HG03196 (cell line): ENCODE measurements at regions not wholly inside any gene's neighbourhood (a gene's known extent, or its start where the extent isn't known, plus 50 kb on each side); places are given as distances from the start of the nearest gene placed in this dataset.

Source experiments
- ATAC-seq: cut with Tn5 transposase; IDR thresholded peaks from one replicate; pipeline ENCODE4 v1.9.1; 2021; ENCODE audit not compliant: unreplicated experiment

GRCh38 chr13:76795701-76796695 is 90.2 kb downstream of the KCTD12 start:
- ATAC-seq = no peak

GRCh38 chr13:76792731-76793347 is 93.4 kb downstream of the KCTD12 start:
- ATAC-seq = no peak

- ATAC-seq = no peak
Measured at GRCh38 chr13:76790980-76791819, 95.0 kb downstream of the KCTD12 start.

DNA sequence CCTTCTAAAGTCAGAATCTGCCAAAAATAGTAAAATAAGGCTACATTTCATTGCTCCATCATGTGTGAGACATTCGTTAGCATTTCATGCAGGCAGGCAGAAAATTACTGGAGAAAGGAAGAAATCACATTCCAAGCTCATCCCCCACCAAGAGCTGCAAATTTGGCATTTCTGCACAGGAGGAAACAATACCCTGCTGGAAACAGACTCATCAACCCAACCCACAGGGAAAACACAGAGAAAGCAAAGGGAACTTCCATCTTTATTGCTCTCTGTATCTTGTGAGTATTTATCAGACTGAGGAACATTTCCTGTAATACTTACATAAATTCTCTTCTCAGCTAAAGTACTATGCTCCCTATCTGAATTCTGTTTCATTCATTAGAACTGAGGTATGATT is 95.7 kb downstream of the KCTD12 start:
- ATAC-seq = no peak

DNA sequence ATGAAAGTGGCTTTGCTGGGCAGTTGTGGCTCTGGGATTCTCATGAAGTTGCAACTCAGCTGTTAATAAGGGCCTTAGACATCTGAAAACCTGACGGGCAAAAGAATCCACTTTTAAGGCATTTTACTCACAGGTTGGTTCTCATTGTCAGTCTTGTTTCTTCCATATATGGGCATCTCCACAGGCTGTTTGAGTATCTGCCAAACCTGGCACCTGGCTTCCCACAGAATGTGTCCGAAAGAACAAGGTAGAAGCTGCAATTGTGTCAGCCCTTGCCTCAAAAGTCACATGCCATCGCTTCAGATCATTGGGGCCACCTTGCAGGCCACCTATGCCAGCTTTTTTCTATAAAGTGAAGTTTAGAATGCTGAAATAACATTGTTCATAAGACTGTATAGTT is 102.4 kb downstream of the KCTD12 start:
- no peak for ATAC-seq

- ATAC-seq = no peak
Measured at GRCh38 chr13:76778853-76779252, 107.4 kb downstream of the KCTD12 start.

DNA sequence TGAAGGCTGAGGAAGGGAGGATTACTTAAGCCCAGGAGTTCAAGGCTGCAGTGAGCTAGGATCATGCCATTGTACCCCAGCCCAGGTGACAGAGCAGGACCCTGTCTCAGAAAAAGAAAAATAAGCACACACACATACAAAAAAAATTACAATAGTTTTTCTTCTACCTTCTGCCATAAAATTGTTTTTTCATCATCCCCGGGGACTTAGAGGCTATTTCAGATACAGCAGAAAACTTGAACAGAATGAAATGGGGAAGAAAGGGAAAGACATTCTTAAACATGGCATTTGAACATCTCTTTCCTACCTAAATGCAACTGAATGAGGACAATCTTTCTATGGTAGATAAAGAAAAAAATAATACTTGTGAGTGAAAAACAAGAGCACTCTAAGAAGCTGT is 109.1 kb downstream of the KCTD12 start:
- ATAC-seq = no peak

DNA sequence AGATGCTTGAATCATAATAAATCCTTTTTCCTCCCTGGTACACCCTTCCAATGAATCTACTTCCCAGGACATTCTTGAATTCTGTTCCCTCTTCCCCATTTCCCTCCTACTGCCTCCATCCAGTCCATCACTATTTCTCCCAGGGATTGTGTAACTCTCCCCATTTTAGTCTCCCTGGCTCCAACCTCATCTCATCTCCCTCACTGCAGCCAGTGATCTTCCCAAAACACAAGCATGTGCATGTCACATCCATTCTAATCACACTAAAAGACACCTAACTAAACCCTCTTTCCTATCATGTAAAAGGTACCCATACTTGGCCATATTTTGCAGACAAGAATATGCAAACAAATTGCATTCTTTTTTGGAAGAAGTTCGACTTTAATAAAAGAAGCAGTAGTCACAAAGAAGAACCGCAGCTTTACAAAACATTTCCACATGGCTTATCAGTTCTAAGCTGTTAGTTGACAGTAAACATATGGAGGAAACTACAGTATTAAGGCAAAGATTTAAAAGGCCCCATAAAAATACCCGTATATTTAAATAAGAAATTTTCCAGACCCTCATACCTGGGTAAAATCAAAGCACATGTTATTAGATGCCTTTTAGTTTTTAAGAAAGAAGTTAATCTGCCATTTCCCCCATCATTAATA is 111.0 kb downstream of the KCTD12 start:
- no peak for ATAC-seq

DNA sequence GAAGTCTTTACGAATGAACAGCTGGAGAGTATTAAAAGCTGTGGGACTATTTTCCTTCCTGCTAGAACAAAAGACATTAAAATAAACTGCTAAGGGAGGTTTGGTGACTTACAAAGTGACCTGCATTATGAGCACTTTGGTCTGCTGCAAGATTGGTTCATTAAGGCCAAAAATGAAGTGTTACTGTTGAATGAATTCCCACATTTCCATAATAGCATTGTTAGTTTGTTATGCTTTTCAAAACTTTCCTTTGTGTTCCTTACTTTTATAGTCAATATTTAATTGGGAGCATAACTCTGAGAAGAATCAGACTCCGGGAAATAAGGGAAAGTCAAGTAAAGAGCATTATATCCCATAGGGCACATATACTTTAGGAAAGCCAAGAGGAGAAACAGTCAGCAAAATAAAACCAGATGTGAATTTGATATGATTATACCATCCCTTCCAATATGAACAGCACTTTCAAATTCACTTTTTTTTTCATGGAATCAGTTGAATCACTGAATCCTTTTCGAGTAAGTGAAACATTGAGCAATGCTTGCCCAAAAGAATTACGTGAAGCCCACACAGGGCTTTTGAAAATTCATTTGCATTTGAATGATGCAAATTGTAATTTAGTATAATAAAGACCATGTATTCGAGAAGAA is 112.6 kb downstream of the KCTD12 start:
- no peak for ATAC-seq

GRCh38 chr13:76772241-76772640 is 114.0 kb downstream of the KCTD12 start:
- no peak for ATAC-seq

GRCh38 chr13:76769271-76769791 is 116.9 kb downstream of the KCTD12 start:
- ATAC-seq = no peak

DNA sequence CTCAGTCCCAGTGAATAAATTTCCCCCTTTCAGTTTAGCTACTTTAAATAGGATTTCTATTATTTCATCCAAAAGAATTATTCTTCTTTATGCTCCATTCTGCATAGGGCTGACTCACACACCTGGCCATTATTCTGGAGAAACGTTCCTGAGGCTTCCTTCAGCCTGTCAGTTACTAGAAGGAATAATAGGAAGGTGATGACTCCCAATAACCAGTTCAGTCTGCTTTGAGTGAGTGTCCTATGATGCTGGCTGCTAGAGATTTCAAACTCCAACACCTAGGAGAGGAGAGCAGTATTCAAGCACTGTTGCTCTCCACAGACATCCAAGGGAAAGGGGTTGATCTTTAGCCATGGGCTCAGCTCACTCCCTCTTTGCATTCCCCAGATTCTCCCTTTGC is 117.8 kb downstream of the KCTD12 start:
- ATAC-seq = no peak

GRCh38 chr13:76764916-76765315 is 121.3 kb downstream of the KCTD12 start:
- ATAC-seq = no peak

GRCh38 chr13:76764429-76764828 is 121.8 kb downstream of the KCTD12 start:
- ATAC-seq = no peak

- ATAC-seq = no peak
Measured at GRCh38 chr13:76762721-76763120, 123.5 kb downstream of the KCTD12 start.

- no peak for ATAC-seq
Measured at GRCh38 chr13:76759877-76760276, 126.3 kb downstream of the KCTD12 start.

DNA sequence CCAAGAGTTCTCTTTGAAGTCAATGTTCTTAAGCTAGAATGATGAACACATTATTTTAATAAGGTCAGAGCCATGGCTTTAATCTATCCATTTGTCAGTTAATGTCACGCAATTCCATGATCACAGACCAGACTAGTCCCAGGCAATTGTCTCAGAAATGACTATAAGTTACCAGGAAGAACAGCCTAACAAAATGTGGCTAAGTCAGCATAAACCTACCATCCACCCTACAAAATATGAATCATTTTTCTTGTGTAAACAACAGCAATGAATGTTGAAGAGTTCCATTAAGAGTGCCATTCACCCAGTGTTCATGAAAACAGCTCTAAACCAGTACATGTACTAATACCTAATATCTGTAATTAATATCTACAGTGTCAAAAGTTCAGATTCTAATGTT is 127.5 kb downstream of the KCTD12 start:
- ATAC-seq = no peak

GRCh38 chr13:76758257-76758656 is 127.9 kb downstream of the KCTD12 start:
- ATAC-seq = no peak

DNA sequence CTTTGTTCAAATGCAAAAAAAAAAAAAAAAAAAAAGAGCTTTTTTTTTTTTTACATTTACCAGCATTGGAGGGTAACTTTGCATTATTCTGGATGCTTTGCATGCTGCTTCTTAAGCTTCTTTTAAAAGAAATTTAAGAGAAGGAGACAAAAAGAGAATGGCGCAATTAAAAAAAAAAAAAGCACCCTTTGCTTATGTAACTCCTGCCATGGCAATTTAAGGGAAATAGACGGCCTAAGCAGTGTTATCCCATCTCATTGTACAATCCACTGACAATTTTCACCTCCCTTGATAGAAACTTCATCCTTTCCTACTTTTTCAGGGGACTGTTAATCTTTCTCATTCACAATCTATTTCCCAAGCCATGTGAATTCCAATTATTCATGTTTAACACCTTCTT is 129.8 kb downstream of the KCTD12 start:
- no peak for ATAC-seq

DNA sequence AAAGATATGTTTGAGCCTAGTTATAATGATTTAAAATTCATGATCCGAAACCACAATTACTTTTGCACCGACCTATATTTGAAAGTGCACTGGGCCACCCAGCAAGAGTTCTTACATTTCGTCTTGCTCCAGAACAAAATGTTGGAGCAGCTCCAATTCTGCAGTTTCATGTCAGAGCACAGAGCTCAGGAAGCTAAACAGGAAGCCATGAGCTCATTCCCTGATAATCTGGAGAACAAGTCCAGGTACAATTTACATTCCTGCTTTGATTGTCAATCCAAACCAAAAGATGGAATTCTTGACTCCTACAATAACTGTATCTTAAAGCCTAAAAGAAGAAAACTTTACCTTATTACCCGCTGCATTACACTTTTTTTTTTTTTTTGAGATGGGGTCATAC is 131.8 kb downstream of the KCTD12 start:
- no peak for ATAC-seq
